IPS-20b (cell line): ENCODE measurements at regions not wholly inside any gene's neighbourhood (a gene's known extent, or its start where the extent isn't known, plus 50 kb on each side); places are given as distances from the start of the nearest gene placed in this dataset.
A peak's percentile ranks its signal among the peaks of the same experiment; 100 is the strongest.

ENCODE experiments used
- H3K27ac ChIP-seq: one replicate; pipeline ENCODE4 v1.5.1; 2013; ENCODE audit warnings: low read length
- H3K27me3 ChIP-seq: 2 replicates; pipeline ENCODE4 v1.6.1; 2013; ENCODE audit warnings: mild to moderate bottlenecking, low read length, inconsistent platforms; ENCODE audit not compliant: insufficient read depth
- H3K36me3 ChIP-seq: 2 replicates; pipeline ENCODE4 v1.6.1; 2013; ENCODE audit warnings: low read depth, mild to moderate bottlenecking, inconsistent platforms, low read length, moderate library complexity; ENCODE audit not compliant: insufficient read depth
- H3K4me1 ChIP-seq: 2 replicates; pipeline ENCODE4 v1.6.1; 2013; ENCODE audit warnings: mild to moderate bottlenecking, control low read depth, inconsistent platforms, low read length, moderate library complexity; ENCODE audit not compliant: insufficient read depth
- H3K4me3 ChIP-seq: 2 replicates; pipeline ENCODE4 v1.5.1; 2013; ENCODE audit warnings: mild to moderate bottlenecking, low read length, inconsistent platforms
- H3K9ac ChIP-seq: 2 replicates; pipeline ENCODE4 v1.6.1; 2013; ENCODE audit warnings: low read depth, mild to moderate bottlenecking, inconsistent platforms, low read length, moderate library complexity
- H3K9me3 ChIP-seq: 2 replicates; pipeline ENCODE4 v1.6.1; 2013; ENCODE audit warnings: mild to moderate bottlenecking, low read depth, low read length, inconsistent platforms; ENCODE audit not compliant: insufficient read depth

DNA sequence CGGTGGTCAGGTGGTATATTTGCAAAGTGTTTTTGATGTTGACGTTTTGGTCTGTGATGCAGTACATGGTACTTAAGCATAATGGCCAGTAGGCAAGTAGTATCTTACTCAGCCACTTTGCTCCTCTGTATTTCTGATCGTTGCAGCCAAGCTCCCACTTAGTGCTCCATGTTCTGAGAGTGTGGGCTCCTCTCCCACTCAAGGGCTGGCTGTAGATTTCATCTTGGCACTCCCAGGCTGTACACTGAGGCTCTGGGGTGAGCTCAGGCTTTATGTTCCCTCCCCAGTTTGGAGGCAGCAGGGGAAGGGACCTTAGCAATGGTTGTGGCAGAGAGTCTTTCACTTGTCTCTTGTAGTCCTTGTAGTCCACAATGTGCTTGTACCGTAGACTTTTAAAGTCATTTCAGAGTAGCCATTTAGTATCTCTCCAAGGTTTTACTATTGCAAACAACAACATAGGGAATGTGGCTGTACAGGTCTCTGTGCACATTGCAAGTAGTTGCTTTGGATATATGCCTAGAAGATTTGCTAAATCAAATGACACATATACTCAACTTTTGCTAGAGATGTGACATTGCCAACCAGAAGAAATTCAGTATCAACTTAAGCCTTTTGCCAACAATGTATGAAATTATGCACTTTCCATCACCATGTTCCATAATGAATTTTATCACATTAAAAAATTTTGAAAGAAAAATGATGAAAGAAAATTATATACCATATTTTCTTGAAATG, 304.3 kb upstream of the CTNND2 start:
- Histone ChIP-seq H3K9ac (no peak overlapping the region), H3K4me1 (no peaks in the 10 kb centered on the region), H3K27me3 (no peaks in the 10 kb centered on the region), H3K36me3 (no peaks in the 10 kb centered on the region), H3K4me3 (no peak overlapping the region), H3K9me3 (no peaks in the 10 kb centered on the region), H3K27ac (no peak overlapping the region)

DNA sequence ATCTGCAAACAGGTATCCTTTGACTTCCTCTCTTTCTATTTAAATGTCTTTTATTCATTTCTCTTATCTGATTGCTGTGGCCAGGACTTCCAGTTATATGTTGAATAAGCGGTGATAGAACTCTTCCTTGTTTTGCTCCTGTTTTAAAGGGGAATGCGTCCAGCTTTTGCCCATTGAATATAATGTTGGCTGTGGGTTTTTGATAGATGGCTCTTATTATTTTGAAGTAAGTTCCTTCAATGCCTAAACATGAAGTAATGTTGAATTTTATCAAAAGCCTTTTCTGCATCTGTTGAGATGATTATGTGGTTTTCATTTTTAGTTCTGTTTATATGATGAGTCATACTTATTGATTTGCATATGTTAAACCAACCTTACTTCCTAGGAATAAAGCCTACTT, 300.5 kb upstream of the CTNND2 start:
- Histone ChIP-seq H3K36me3 (no peaks in the 10 kb centered on the region), H3K4me1 (no peaks in the 10 kb centered on the region), H3K27me3 (no peaks in the 10 kb centered on the region), H3K27ac (no peak overlapping the region), H3K9me3 (no peaks in the 10 kb centered on the region), H3K4me3 (no peak overlapping the region), H3K9ac (no peak overlapping the region)

DNA sequence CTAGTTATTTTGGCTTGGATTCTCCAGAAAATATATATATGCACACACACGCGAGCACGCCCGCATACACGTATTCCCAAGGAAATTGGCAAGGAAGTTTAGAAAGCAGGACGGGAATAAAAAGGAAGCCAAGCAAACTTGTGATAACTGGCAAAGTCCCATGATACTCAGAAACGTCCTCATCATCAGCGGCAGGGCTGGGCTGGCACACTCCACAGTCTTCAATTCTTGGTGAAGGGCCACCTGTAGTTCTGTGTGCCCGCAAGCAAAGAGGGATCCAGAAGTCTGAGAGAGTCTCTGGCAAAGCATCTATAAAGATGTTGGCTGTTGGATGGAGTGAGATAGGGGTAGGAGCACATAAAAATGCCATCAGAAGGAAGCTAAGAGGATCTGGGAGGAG, 289.3 kb upstream of the CTNND2 start:
- Histone ChIP-seq H3K9me3 (no peaks in the 10 kb centered on the region), H3K36me3 (no peaks in the 10 kb centered on the region), H3K27ac (no peak overlapping the region), H3K9ac (no peak overlapping the region), H3K27me3 (no peaks in the 10 kb centered on the region), H3K4me1 (no peaks in the 10 kb centered on the region), H3K4me3 (no peak overlapping the region)

DNA sequence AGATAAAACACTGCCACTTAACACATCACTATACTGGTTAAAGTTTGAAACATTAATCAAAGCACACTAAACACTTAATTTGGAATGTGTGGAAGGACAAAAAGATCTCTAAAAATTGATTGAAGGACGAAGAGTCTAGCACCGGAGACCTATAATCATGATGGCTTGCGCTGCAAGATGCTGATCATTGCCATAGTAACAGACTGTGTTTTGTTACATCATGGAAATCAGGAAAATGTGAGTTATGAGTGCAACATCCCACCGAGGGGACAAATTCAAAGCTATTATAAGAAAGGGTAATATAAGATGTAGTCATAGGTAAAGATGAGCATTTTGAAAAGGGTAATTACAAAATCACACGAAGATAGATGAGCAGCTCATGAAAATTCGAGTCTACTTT, 278.8 kb upstream of the CTNND2 start:
- no peak overlapping the region for H3K9ac ChIP-seq

DNA sequence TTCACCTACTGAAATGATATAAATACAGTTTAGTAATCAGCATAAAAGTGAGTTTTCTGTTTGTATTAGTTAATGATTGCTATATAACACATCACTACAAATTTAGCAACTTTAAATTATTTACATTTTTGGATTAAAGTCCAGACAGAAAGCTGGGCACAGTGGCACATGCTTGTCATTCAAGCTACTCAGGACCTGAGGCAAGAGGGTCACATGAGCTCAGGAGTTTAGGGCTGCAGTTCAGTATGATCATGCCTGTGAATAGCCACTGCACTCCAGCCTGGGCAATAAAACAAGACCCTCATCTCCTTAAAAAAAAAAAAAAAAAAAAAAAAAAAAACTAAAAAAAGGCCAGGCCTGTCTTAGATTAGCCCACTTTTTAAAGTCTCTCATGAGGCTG, 273.6 kb upstream of the CTNND2 start:
- H3K4me3 ChIP-seq: no peak overlapping the region
- no peaks in the 10 kb centered on the region for H3K27me3 ChIP-seq
- H3K4me1 ChIP-seq: peaks cover 33% of the 10 kb centered on the region; the same call in 1 of the 2 replicates
- no peak overlapping the region for H3K27ac ChIP-seq
- H3K9me3 ChIP-seq: no peaks in the 10 kb centered on the region
- H3K9ac ChIP-seq: no peak overlapping the region
- H3K36me3 ChIP-seq: no peaks in the 10 kb centered on the region

More for the DNA sequence above, 278.8 kb upstream of the CTNND2 start:
- Histone ChIP-seq H3K36me3 (no peaks in the 10 kb centered on the region), H3K4me1 (no peaks in the 10 kb centered on the region), H3K9me3 (no peaks in the 10 kb centered on the region), H3K27me3 (no peaks in the 10 kb centered on the region), H3K27ac (no peak overlapping the region), H3K4me3 (no peak overlapping the region)

DNA sequence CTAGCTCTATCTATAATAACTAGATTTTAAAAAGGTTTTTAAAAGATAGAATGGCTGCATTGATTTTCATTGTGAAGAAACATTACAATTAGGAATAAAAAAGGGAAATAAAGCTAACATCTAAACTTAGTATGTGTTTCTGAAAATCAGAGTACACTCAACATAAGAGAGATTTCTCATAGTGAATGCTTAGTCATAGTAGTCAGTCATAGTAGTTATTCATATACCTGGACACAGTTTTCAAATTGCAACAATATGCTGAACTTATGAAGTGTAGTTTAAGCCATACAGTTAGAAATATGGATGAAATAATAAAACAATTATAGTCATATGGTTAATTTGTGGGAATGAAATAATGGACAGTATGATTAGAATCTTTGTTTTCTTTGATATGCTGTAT, 273.0 kb upstream of the CTNND2 start:
- no peaks in the 10 kb centered on the region for H3K36me3 ChIP-seq
- no peak overlapping the region for H3K27ac ChIP-seq
- H3K9ac ChIP-seq: no peak overlapping the region
- no peak overlapping the region for H3K4me3 ChIP-seq
- H3K27me3 ChIP-seq: no peaks in the 10 kb centered on the region
- H3K4me1 ChIP-seq: peaks cover 33% of the 10 kb centered on the region; the same call in 1 of the 2 replicates
- H3K9me3 ChIP-seq: no peaks in the 10 kb centered on the region

DNA sequence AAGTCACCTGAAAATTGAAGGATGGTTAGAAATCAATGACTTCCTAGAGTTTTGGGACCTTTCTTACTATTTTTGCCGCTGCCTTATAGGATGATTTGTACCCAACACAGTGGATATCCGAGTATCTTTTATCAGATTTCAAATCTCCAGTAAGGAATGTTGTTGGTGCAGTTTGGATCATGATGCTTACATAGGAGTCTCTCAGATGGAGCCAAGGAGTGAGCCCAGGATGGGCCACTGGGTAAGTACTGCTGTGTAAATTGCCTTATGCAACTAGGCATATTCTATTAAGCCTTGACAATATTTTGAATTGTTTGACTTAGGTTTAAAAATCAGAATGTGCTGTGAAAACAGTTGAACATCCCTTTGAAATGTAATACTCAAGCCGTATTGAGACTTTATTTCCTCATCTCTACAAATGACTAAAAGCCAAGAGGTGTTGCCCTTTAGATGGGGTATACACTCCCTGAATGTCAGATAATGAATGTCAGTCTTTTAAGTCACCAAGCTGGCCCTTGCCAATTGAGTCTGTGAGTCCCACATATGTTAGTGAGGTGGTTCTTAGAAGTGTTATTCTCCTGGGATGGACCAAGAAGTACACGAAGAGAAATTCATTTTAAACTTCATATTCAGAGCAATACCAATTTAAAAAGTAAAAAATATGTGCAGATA, 271.8 kb upstream of the CTNND2 start:
- Histone ChIP-seq H3K27me3 (no peaks in the 10 kb centered on the region), H3K4me3 (peak overlapping the region; percentile 19; the same call in 1 of the 2 replicates), H3K9ac (no peak overlapping the region), H3K9me3 (no peaks in the 10 kb centered on the region), H3K4me1 (peaks cover 33% of the 10 kb centered on the region; the same call in 1 of the 2 replicates), H3K27ac (no peak overlapping the region), H3K36me3 (no peaks in the 10 kb centered on the region)

DNA sequence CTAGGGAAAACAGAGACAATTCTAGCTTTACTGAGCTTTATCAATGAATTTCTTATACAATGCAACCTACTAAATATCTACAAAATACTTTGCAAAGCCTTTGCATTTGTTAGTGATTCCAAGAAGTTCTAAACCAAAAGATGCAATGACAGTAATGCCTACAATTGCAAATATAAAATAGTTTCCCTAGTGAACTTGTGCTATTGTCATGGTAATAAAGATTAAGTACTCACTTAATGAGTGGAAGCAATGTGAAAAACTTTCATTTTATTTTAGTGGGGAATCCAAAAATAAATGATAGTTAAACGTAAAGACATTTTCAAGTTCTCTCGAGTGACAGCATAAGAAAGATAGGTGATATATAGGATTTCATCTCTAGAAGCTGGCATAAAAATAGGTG, 270.5 kb upstream of the CTNND2 start:
- Histone ChIP-seq H3K4me1 (peaks cover 33% of the 10 kb centered on the region; the same call in 1 of the 2 replicates), H3K27ac (peak overlapping the region; percentile 13), H3K9ac (peak overlapping the region; percentile 19; the same call in 1 of the 2 replicates), H3K4me3 (peak overlapping the region; percentile 27; the same call in 1 of the 2 replicates), H3K36me3 (no peaks in the 10 kb centered on the region), H3K27me3 (no peaks in the 10 kb centered on the region), H3K9me3 (no peaks in the 10 kb centered on the region)

DNA sequence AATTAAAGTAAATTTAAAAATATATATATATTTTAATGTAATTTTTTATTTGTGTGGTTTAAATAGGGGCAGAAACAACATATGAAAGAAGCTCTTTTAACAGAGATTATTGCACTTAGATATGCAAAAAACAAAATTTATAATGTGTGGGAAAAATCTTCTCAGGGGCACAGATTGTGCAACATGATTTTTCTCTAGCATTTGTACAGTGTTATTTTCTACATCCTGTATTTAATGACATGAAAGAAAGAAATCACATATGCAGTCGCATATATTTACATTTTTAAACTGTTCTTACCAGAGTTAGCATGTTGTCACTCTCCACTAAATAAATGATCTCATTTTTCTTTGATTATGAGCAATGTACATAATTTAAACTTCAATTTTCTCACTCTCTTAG, 265.3 kb upstream of the CTNND2 start:
- no peak overlapping the region for H3K4me3 ChIP-seq
- H3K27me3 ChIP-seq: no peaks in the 10 kb centered on the region
- no peaks in the 10 kb centered on the region for H3K9me3 ChIP-seq
- no peak overlapping the region for H3K27ac ChIP-seq
- no peak overlapping the region for H3K9ac ChIP-seq
- H3K4me1 ChIP-seq: peaks cover 12% of the 10 kb centered on the region; the same call in 1 of the 2 replicates
- no peaks in the 10 kb centered on the region for H3K36me3 ChIP-seq

DNA sequence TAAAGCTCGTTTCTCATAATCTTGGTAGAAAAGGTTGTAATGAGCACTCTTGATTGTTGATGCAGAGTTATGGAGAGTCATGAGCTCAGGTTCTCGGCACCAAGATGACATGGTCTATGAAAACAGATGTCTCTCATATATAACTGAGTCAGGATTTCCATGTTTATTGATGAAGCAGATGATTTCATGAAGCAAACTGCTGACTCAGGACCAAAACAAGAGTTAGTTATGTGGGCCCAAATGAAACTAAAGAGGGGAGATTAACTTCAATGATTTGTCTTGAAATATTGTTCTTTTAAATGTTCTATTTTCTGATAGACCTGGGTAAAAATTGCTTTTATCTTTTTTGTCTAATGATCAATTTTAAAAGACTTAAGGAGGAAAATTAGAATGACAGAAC, 258.6 kb upstream of the CTNND2 start:
- H3K4me1 ChIP-seq: no peaks in the 10 kb centered on the region
- no peak overlapping the region for H3K9ac ChIP-seq
- no peak overlapping the region for H3K4me3 ChIP-seq
- H3K9me3 ChIP-seq: no peaks in the 10 kb centered on the region
- H3K27ac ChIP-seq: no peak overlapping the region
- no peaks in the 10 kb centered on the region for H3K27me3 ChIP-seq
- H3K36me3 ChIP-seq: no peaks in the 10 kb centered on the region

DNA sequence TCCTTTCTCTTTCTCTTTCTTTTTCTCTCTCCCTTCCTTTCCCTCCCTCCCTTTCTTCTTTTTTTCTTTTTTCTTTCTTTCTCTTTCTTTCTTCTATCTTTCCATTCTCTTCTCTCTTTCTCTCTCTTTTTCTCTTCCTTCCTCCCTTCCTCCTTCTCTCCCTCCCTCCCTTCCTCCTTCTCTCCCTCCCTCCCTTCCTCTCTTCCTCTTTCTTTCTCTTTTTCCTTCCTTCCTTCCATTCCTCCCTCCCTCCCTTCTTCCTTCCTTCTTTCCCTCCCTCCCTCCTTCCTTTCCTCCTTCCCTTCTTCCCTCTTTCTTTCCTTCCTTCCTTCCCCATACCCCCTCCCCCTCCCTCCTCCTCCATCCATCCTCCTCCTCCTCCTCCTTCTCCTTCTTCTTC, 243.3 kb upstream of the CTNND2 start:
- no peak overlapping the region for H3K4me3 ChIP-seq
- H3K27ac ChIP-seq: no peak overlapping the region
- no peaks in the 10 kb centered on the region for H3K4me1 ChIP-seq
- no peaks in the 10 kb centered on the region for H3K9me3 ChIP-seq
- H3K27me3 ChIP-seq: no peaks in the 10 kb centered on the region
- H3K9ac ChIP-seq: no peak overlapping the region
- H3K36me3 ChIP-seq: no peaks in the 10 kb centered on the region

DNA sequence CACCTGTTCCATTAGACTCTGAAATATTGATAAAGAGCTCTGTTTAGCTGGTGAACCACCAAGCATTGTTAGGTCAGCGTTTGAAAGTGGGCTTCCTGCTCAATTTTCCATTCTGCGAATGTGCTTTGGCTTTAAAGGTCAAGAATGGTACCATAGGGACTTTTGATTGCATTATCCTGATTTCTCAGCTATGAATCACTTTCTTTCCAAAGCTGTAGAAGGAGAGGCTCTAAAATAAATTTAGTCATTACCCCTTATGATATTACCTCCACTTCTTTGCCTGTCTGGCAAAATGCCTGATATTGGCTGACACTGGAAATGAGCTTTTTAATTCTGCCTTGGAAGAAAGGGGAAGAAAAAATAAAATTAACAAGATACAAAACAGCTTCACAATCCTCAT, 237.2 kb upstream of the CTNND2 start:
- Histone ChIP-seq H3K36me3 (no peaks in the 10 kb centered on the region), H3K27ac (no peak overlapping the region)

More for the DNA sequence above, 237.2 kb upstream of the CTNND2 start:
- Histone ChIP-seq H3K4me1 (no peaks in the 10 kb centered on the region), H3K9ac (no peak overlapping the region), H3K9me3 (no peaks in the 10 kb centered on the region), H3K27me3 (no peaks in the 10 kb centered on the region), H3K4me3 (no peak overlapping the region)
